DND-41 (cell line): ENCODE measurements at regions not wholly inside any gene's neighbourhood (a gene's known extent, or its start where the extent isn't known, plus 50 kb on each side); places are given as distances from the start of the nearest gene placed in this dataset.

ENCODE experiments used
- ATAC-seq: fragments of 200-7000 bp; cut with Tn5 transposase; 3 replicates; pipeline ENCODE4 v1.9.1; 2021; ENCODE audit warnings: low read depth; ENCODE audit not compliant: insufficient read depth
- DNase-seq: peaks from one replicate; pipeline ENCODE4 v3.0.0-alpha.2; 2020
- H2AFZ ChIP-seq: 2 replicates; pipeline ENCODE4 v1.6.0; 2012; ENCODE audit warnings: low read depth, low read length
- H3K27ac ChIP-seq: 2 replicates; pipeline ENCODE4 v1.5.1; 2012; ENCODE audit warnings: low read length, inconsistent platforms
- H3K27me3 ChIP-seq: fragments of 200-600 bp; sonication (generic); 2 replicates; pipeline ENCODE4 v1.6.0; 2012; ENCODE audit warnings: low read length, mild to moderate bottlenecking, inconsistent platforms; ENCODE audit not compliant: insufficient read depth, poor library complexity
- H3K36me3 ChIP-seq: 2 replicates; pipeline ENCODE4 v1.5.1; 2012; ENCODE audit warnings: low read length, inconsistent platforms; ENCODE audit not compliant: insufficient read depth
- H3K4me1 ChIP-seq: 2 replicates; pipeline ENCODE4 v1.5.1; 2012; ENCODE audit warnings: mild to moderate bottlenecking, low read length; ENCODE audit not compliant: insufficient read depth
- H3K4me2 ChIP-seq: 2 replicates; pipeline ENCODE4 v1.6.0; 2012; ENCODE audit warnings: mild to moderate bottlenecking, moderate library complexity, low read length, inconsistent platforms; ENCODE audit not compliant: insufficient read depth
- H3K4me3 ChIP-seq, 2 experiments: fragments of 200-600 bp in 1 of 2; shearing (Covaris generic) in 1 of 2; 2 replicates each; pipeline ENCODE4 v1.5.1; 2012 to 2016; ENCODE audit warnings: inconsistent platforms in 2 of 2, low read length in 2 of 2, mild to moderate bottlenecking in 2 of 2, low read depth in 1 of 2, moderate library complexity in 1 of 2
- H3K79me2 ChIP-seq: 2 replicates; pipeline ENCODE4 v1.6.0; 2012; ENCODE audit warnings: low read length, inconsistent platforms; ENCODE audit not compliant: insufficient read depth
- H3K9ac ChIP-seq: 2 replicates; pipeline ENCODE4 v1.6.0; 2012; ENCODE audit warnings: low read depth, mild to moderate bottlenecking, inconsistent platforms, low read length, moderate library complexity
- H3K9me3 ChIP-seq: 2 replicates; pipeline ENCODE4 v1.5.1; 2012; ENCODE audit warnings: low read length, moderate library complexity, mild to moderate bottlenecking, inconsistent platforms; ENCODE audit not compliant: insufficient read depth, severe bottlenecking
- H4K20me1 ChIP-seq: 2 replicates; pipeline ENCODE4 v1.6.0; 2012; ENCODE audit warnings: low read length; ENCODE audit not compliant: insufficient read depth
- EZH2 ChIP-seq: IDR thresholded peaks from 3 replicates; pipeline ENCODE4 v1.6.1; 2012; ENCODE audit warnings: borderline replicate concordance, low read depth, mild to moderate bottlenecking, moderate library complexity, low read length, inconsistent platforms; ENCODE audit not compliant: severe bottlenecking
- TF ChIP-seq, protein P1 (sequence below): IDR thresholded peaks from 2 replicates; pipeline ENCODE4 v1.5.1; 2012; ENCODE audit warnings: borderline replicate concordance, low read length, moderate library complexity, mild to moderate bottlenecking; ENCODE audit not compliant: poor library complexity, severe bottlenecking; ENCODE audit errors: extremely low read depth

- Histone ChIP-seq H3K4me2 (no peak overlapping the region), H4K20me1 (no peaks in the 10 kb centered on the region), H3K9me3 (no peaks in the 10 kb centered on the region), H3K4me1 (peaks cover 31% of the 10 kb centered on the region), H3K27ac (no peak overlapping the region), H3K79me2 (no peaks in the 10 kb centered on the region), H3K36me3 (no peaks in the 10 kb centered on the region), H3K4me3 (no peak overlapping the region), H3K9ac (no peak overlapping the region), H3K27me3 (no peaks in the 10 kb centered on the region), H2AFZ (no peak overlapping the region)
- TF ChIP-seq, protein P1, sequence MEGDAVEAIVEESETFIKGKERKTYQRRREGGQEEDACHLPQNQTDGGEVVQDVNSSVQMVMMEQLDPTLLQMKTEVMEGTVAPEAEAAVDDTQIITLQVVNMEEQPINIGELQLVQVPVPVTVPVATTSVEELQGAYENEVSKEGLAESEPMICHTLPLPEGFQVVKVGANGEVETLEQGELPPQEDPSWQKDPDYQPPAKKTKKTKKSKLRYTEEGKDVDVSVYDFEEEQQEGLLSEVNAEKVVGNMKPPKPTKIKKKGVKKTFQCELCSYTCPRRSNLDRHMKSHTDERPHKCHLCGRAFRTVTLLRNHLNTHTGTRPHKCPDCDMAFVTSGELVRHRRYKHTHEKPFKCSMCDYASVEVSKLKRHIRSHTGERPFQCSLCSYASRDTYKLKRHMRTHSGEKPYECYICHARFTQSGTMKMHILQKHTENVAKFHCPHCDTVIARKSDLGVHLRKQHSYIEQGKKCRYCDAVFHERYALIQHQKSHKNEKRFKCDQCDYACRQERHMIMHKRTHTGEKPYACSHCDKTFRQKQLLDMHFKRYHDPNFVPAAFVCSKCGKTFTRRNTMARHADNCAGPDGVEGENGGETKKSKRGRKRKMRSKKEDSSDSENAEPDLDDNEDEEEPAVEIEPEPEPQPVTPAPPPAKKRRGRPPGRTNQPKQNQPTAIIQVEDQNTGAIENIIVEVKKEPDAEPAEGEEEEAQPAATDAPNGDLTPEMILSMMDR, result no peak
- no peak for TF ChIP-seq EZH2
- DNase-seq (peak; percentile 3), ATAC-seq (no peak)
Observed at GRCh38 chr10:124173298-124173900, 80.0 kb upstream of the CHST15 start.

- Histone ChIP-seq H3K4me3 (no peak overlapping the region), H3K4me2 (no peak overlapping the region), H4K20me1 (no peaks in the 10 kb centered on the region), H3K27ac (no peak overlapping the region), H3K9me3 (no peaks in the 10 kb centered on the region), H3K79me2 (no peaks in the 10 kb centered on the region), H3K27me3 (no peaks in the 10 kb centered on the region), H3K4me1 (peaks cover 27% of the 10 kb centered on the region), H3K36me3 (no peaks in the 10 kb centered on the region), H3K9ac (no peak overlapping the region), H2AFZ (no peak overlapping the region)
- DNase-seq (peak; percentile 3), ATAC-seq (no peak)
- TF ChIP-seq, protein P1, result no peak
- no peak for TF ChIP-seq EZH2
Observed at GRCh38 chr10:124172181-124172916, 79.0 kb upstream of the CHST15 start.

DNA sequence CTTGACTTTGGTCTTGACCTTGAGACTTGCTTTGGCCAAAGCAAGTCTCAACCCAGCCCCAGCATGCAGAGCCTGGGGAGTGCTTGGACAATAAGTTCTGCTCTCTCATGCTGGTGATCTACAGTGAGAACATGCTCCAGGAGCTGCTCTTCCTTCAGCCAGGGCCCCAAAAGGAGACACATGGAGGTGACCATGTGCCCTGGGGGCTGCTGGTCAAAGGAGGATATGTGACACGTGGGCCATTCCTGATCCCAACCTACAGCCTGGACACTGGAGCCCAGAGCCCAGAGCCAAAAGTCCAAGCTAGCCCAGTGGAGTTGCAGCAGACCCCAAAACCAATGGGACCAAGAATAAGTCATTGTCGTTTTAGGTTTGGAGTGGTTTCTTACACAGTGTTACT lies 78.2 kb upstream of the CHST15 start:
- Histone ChIP-seq H3K36me3 (no peaks in the 10 kb centered on the region), H3K9me3 (no peaks in the 10 kb centered on the region), H3K4me3 (no peak overlapping the region), H3K4me1 (peaks cover 19% of the 10 kb centered on the region), H3K9ac (no peak overlapping the region), H3K79me2 (no peaks in the 10 kb centered on the region), H3K27me3 (no peaks in the 10 kb centered on the region), H4K20me1 (no peaks in the 10 kb centered on the region), H3K4me2 (no peak overlapping the region), H2AFZ (no peak overlapping the region), H3K27ac (no peak overlapping the region)
- ATAC-seq (no peak), DNase-seq (no peak)
- no peak for TF ChIP-seq EZH2
- TF ChIP-seq, protein P1, result no peak
